IMR-90 (cell line): ENCODE measurements at regions not wholly inside any gene's neighbourhood (a gene's known extent, or its start where the extent isn't known, plus 50 kb on each side); places are given as distances from the start of the nearest gene placed in this dataset.

ENCODE experiments used
- ATAC-seq: fragments of 200-7000 bp; cut with Tn5 transposase; 2 replicates; pipeline ENCODE4 v1.9.1; 2020; ENCODE audit warnings: low read depth, mild to moderate bottlenecking, moderate library complexity
- BruUV-seq: library from RNA; stranded (reverse); fragments of 400-500 nt; replicated peaks from 2 replicates; lab custom pipeline; 2021; lab: Mats Ljungman, UMichigan
- CTCF ChIA-PET: fragments of 300-600 bp; formaldehyde crosslinking; extraction: SDS; loops from one replicate; lab custom pipeline; 2021; ENCODE audit warnings: antibody characterized with exemption; lab: Yijun Ruan, JAX
- POLR2A ChIA-PET: fragments of 300-600 bp; sonication (Branson Sonifier 250); formaldehyde crosslinking; loops from one replicate; lab custom pipeline; 2022; ENCODE audit warnings: antibody characterized with exemption; ENCODE audit not compliant: unreplicated experiment; lab: Charles Lee
- DNase-seq: peaks from one replicate; pipeline ENCODE4 v3.0.0; 2013
- H2AFZ ChIP-seq: replicated peaks from 2 replicates; pipeline ENCODE3; 2013; ENCODE audit warnings: low read length, mild to moderate bottlenecking; ENCODE audit not compliant: poor library complexity
- H2AK5ac ChIP-seq: 2 replicates; pipeline ENCODE4 v1.6.1; 2013; ENCODE audit warnings: low read depth, low read length, inconsistent platforms
- H2AK9ac ChIP-seq: replicated peaks from 2 replicates; pipeline ENCODE3; 2013; ENCODE audit warnings: mild to moderate bottlenecking, low read depth, low read length, moderate library complexity; ENCODE audit not compliant: poor library complexity
- H2BK120ac ChIP-seq: 2 replicates; pipeline ENCODE4 v1.6.1; 2013; ENCODE audit warnings: low read depth, low read length, inconsistent platforms
- H2BK15ac ChIP-seq: 3 replicates; pipeline ENCODE4 v1.6.1; 2013; ENCODE audit warnings: low read depth, low read length, inconsistent platforms
- H2BK20ac ChIP-seq: 2 replicates; pipeline ENCODE4 v1.6.1; 2013; ENCODE audit warnings: low read depth, mild to moderate bottlenecking, inconsistent platforms, low read length, moderate library complexity
- H2BK5ac ChIP-seq: 2 replicates; pipeline ENCODE4 v1.6.1; 2013; ENCODE audit warnings: mild to moderate bottlenecking, low read depth, low read length, inconsistent platforms; ENCODE audit not compliant: poor library complexity, severe bottlenecking
- H3K14ac ChIP-seq: replicated peaks from 2 replicates; pipeline ENCODE4 v1.6.1; 2013; ENCODE audit warnings: low read depth, low read length, inconsistent platforms
- H3K18ac ChIP-seq: 2 replicates; pipeline ENCODE4 v1.6.1; 2013; ENCODE audit warnings: low read depth, low read length, control low read depth
- H3K23ac ChIP-seq: 2 replicates; pipeline ENCODE4 v1.6.1; 2013; ENCODE audit warnings: low read depth, low read length, inconsistent platforms
- H3K27ac ChIP-seq: 2 replicates; pipeline ENCODE4 v1.5.1; 2013; ENCODE audit warnings: mild to moderate bottlenecking, control low read depth, low read length; ENCODE audit not compliant: insufficient read depth
- H3K27me3 ChIP-seq: 2 replicates; pipeline ENCODE4 v1.6.1; 2013; ENCODE audit warnings: low read length; ENCODE audit not compliant: control insufficient read depth, insufficient read depth
- H3K36me3 ChIP-seq: 2 replicates; pipeline ENCODE4 v1.6.1; 2013; ENCODE audit warnings: low read length, mixed read lengths; ENCODE audit not compliant: control insufficient read depth, insufficient read depth
- H3K4ac ChIP-seq: 2 replicates; pipeline ENCODE4 v1.6.1; 2013; ENCODE audit warnings: low read depth, low read length, inconsistent platforms
- H3K4me1 ChIP-seq: 2 replicates; pipeline ENCODE4 v1.6.1; 2013; ENCODE audit warnings: low read length, mixed read lengths; ENCODE audit not compliant: control insufficient read depth, insufficient read depth
- H3K4me2 ChIP-seq: 2 replicates; pipeline ENCODE4 v1.6.1; 2013; ENCODE audit warnings: low read depth, mild to moderate bottlenecking, control low read depth, low read length, moderate library complexity
- H3K4me3 ChIP-seq: 2 replicates; pipeline ENCODE4 v1.5.1; 2013; ENCODE audit warnings: low read depth, mild to moderate bottlenecking, control low read depth, low read length, moderate library complexity; ENCODE audit not compliant: insufficient read depth
- H3K56ac ChIP-seq: 2 replicates; pipeline ENCODE4 v1.6.1; 2013; ENCODE audit warnings: low read length, inconsistent platforms; ENCODE audit not compliant: insufficient read depth; ENCODE audit errors: extremely low read depth
- H3K79me1 ChIP-seq, 2 experiments: 2 replicates each; pipeline ENCODE4 v1.6.1; 2013; ENCODE audit warnings: low read length in 2 of 2, inconsistent platforms in 1 of 2, low read depth in 1 of 2
- H3K9ac ChIP-seq: 2 replicates; pipeline ENCODE4 v1.6.1; 2013; ENCODE audit warnings: low read depth, low read length, control low read depth
- H3K9me1 ChIP-seq: 2 replicates; pipeline ENCODE4 v1.6.1; 2013; ENCODE audit warnings: low read length, inconsistent platforms; ENCODE audit not compliant: insufficient read depth
- H3K9me3 ChIP-seq: 2 replicates; pipeline ENCODE4 v1.6.1; 2013; ENCODE audit warnings: low read length; ENCODE audit not compliant: control insufficient read depth, insufficient read depth
- H4K20me1 ChIP-seq: 2 replicates; pipeline ENCODE4 v1.6.1; 2013; ENCODE audit warnings: low read length, inconsistent platforms; ENCODE audit not compliant: insufficient read depth
- H4K5ac ChIP-seq: 2 replicates; pipeline ENCODE4 v1.6.1; 2013; ENCODE audit warnings: mild to moderate bottlenecking, low read depth, low read length, control low read depth
- H4K8ac ChIP-seq, 2 experiments: 2 replicates each; pipeline ENCODE4 v1.6.1; 2013; ENCODE audit warnings: low read depth in 2 of 2, low read length in 2 of 2, control low read depth in 1 of 2, inconsistent platforms in 1 of 2
- H4K91ac ChIP-seq: 2 replicates; pipeline ENCODE4 v1.6.1; 2013; ENCODE audit warnings: low read depth, low read length, inconsistent platforms; ENCODE audit not compliant: insufficient read depth
- MXI1 ChIP-seq: IDR thresholded peaks from 2 replicates; pipeline ENCODE4 v1.6.1; 2012; ENCODE audit warnings: low read depth, mild to moderate bottlenecking, low read length, moderate library complexity, borderline replicate concordance
- NFE2L2 ChIP-seq: fragments of 150-350 bp; IDR thresholded peaks from 2 replicates; pipeline ENCODE4 v1.6.1; 2016; ENCODE audit warnings: low read depth, mild to moderate bottlenecking, low read length
- POLR2A ChIP-seq: IDR thresholded peaks from 2 replicates; pipeline ENCODE4 v1.6.1; 2012; ENCODE audit warnings: mild to moderate bottlenecking, low read depth, low read length
- WGBS, 2 experiments: methylation state at CpG; one replicate each; pipeline versions ENCODE4 v1.1.5 to v1.1.7; 2013; ENCODE audit warnings: missing lambda C conversion rate in 2 of 2; ENCODE audit not compliant: insufficient read length in 1 of 2; ENCODE audit errors: extremely low coverage in 2 of 2; 5-methylcytosine and 5-hydroxymethylcytosine counted together
- dilution Hi-C: fragments of 300-500 bp; cut with HindIII; formaldehyde crosslinking; loops from one replicate; pipeline ENCODE4 v1.14.3; 2018; ENCODE audit warnings: low sequenced_read_pairs; ENCODE audit not compliant: unreplicated experiment
- in situ Hi-C: fragments of 300-500 bp; cut with MboI; formaldehyde crosslinking; loops from 3 replicates; pipeline ENCODE4 v1.14.3; 2019; ENCODE audit warnings: low sequenced_read_pairs, inconsistent platforms, mixed read lengths
- intact Hi-C: fragments of 100-400 bp; cut with micrococcal nuclease; formaldehyde crosslinking; loops from 2 replicates; pipeline ENCODE4 v1.10.0; 2022

GRCh38 chr6:66326228-66326627 is 619.2 kb upstream of the EYS start:
- H3K4me2 ChIP-seq: no peak overlapping the region
- H2BK120ac ChIP-seq: no peak overlapping the region
- no TSS peak for BruUV-seq
- no peaks in the 10 kb centered on the region for H3K36me3 ChIP-seq
- ChIA-PET POLR2A (no interaction called here), CTCF (no interaction called here)
- no peaks in the 10 kb centered on the region for H3K79me1 ChIP-seq
- H2BK5ac ChIP-seq: no peak overlapping the region
- H3K56ac ChIP-seq: no peak overlapping the region
- no peak overlapping the region for H4K8ac ChIP-seq
- no peak overlapping the region for H2BK15ac ChIP-seq
- intact Hi-C loops (no loop called here), dilution Hi-C loops (no loop called here), in situ Hi-C loops (no loop called here)
- WGBS, 2 experiments: no CpG with 5 or more reads among the region's 3 CpGs
- H2AK9ac ChIP-seq: no peak overlapping the region
- ATAC-seq: no peak
- no peak overlapping the region for H2AK5ac ChIP-seq
- H3K9me1 ChIP-seq: no peaks in the 10 kb centered on the region
- no peak overlapping the region for H2BK20ac ChIP-seq
- H3K4me3 ChIP-seq: no peak overlapping the region
- H4K5ac ChIP-seq: no peak overlapping the region
- H4K20me1 ChIP-seq: no peaks in the 10 kb centered on the region
- no peak overlapping the region for H3K14ac ChIP-seq
- no peaks in the 10 kb centered on the region for H3K27me3 ChIP-seq
- H3K27ac ChIP-seq: no peak overlapping the region
- no peak overlapping the region for H3K4ac ChIP-seq
- no peak overlapping the region for H4K91ac ChIP-seq
- DNase-seq: no peak
- no peak overlapping the region for H3K23ac ChIP-seq
- no peak overlapping the region for H2AFZ ChIP-seq
- H3K18ac ChIP-seq: no peak overlapping the region
- H3K9me3 ChIP-seq: no peaks in the 10 kb centered on the region
- TF ChIP-seq NFE2L2 (no peak), MXI1 (no peak), POLR2A (no peak)
- no peak overlapping the region for H3K9ac ChIP-seq
- no peaks in the 10 kb centered on the region for H3K4me1 ChIP-seq
